CD14-positive monocyte (primary cell): ENCODE measurements at regions not wholly inside any gene's neighbourhood (a gene's known extent, or its start where the extent isn't known, plus 50 kb on each side); places are given as distances from the start of the nearest gene placed in this dataset.

Experiments
- DNase-seq, 3 donors: peaks; one replicate each; pipeline ENCODE4 v3.0.0-alpha.2; 2011 to 2022
- H2AFZ ChIP-seq: 2 replicates; pipeline ENCODE4 v1.6.0; 2012; ENCODE audit warnings: mild to moderate bottlenecking, low read depth, low read length, inconsistent platforms; ENCODE audit not compliant: insufficient read depth, poor library complexity, severe bottlenecking
- H3K27ac ChIP-seq, 2 donors: 1 replicate in 1 of 2; 2 replicates in 1 of 2; pipeline ENCODE4 v1.5.1; 2012 to 2013; ENCODE audit warnings: low read length in 2 of 2, control low read depth in 1 of 2, inconsistent platforms in 1 of 2, low read depth in 1 of 2, mild to moderate bottlenecking in 1 of 2
- H3K27me3 ChIP-seq, 2 donors: one replicate each; pipeline versions ENCODE4 v1.6.0 to v1.6.1; 2011 to 2013; ENCODE audit warnings: low read length in 2 of 2; ENCODE audit not compliant: control insufficient read depth in 2 of 2, insufficient read depth in 2 of 2
- H3K36me3 ChIP-seq, 2 donors: replicated peaks in 1 of 2; 1 replicate in 1 of 2; 2 replicates in 1 of 2; pipeline versions ENCODE4 v1.5.1 to v1.6.1; 2012 to 2013; ENCODE audit warnings: low read length in 2 of 2, control low read depth in 1 of 2, inconsistent platforms in 1 of 2, mild to moderate bottlenecking in 1 of 2; ENCODE audit not compliant: insufficient read depth in 2 of 2, control insufficient read depth in 1 of 2
- H3K4me1 ChIP-seq, 2 donors: 1 replicate in 1 of 2; 2 replicates in 1 of 2; pipeline versions ENCODE4 v1.5.1 to v1.6.1; 2012 to 2013; ENCODE audit warnings: low read length in 2 of 2, control low read depth in 1 of 2, inconsistent platforms in 1 of 2, mild to moderate bottlenecking in 1 of 2, moderate library complexity in 1 of 2; ENCODE audit not compliant: insufficient read depth in 2 of 2, control insufficient read depth in 1 of 2
- H3K4me2 ChIP-seq: replicated peaks from 2 replicates; pipeline ENCODE3; 2012; ENCODE audit warnings: low read length, moderate library complexity, mild to moderate bottlenecking; ENCODE audit not compliant: poor library complexity, severe bottlenecking; ENCODE audit errors: extremely low read depth
- H3K4me3 ChIP-seq, 3 experiments: fragments of 200-600 bp in 1 of 3; sonication (generic) in 1 of 3; replicated peaks in 1 of 3; 1 replicate in 2 of 3; 2 replicates in 1 of 3; pipeline ENCODE4 v1.5.1; 2011 to 2013; ENCODE audit warnings: low read length in 3 of 3, mild to moderate bottlenecking in 3 of 3, control low read depth in 2 of 3, low read depth in 2 of 3, inconsistent platforms in 1 of 3, moderate library complexity in 1 of 3
- H3K79me2 ChIP-seq: 2 replicates; pipeline ENCODE4 v1.6.0; 2012; ENCODE audit warnings: mild to moderate bottlenecking, control low read depth, inconsistent platforms, low read length, moderate library complexity; ENCODE audit not compliant: insufficient read depth
- H3K9ac ChIP-seq: 2 replicates; pipeline ENCODE4 v1.6.0; 2017; ENCODE audit warnings: low read length, mild to moderate bottlenecking; ENCODE audit not compliant: insufficient read depth, poor library complexity, severe bottlenecking
- H3K9me3 ChIP-seq, 2 donors: replicated peaks in 1 of 2; 1 replicate in 1 of 2; 2 replicates in 1 of 2; pipeline versions ENCODE4 v1.5.1 to v1.6.1; 2012 to 2013; ENCODE audit warnings: low read length in 2 of 2, control low read depth in 1 of 2; ENCODE audit not compliant: control insufficient read depth in 1 of 2, insufficient read depth in 1 of 2
- H4K20me1 ChIP-seq: 2 replicates; pipeline ENCODE4 v1.6.0; 2012; ENCODE audit warnings: mild to moderate bottlenecking, low read length, control low read depth, moderate library complexity; ENCODE audit not compliant: insufficient read depth
- H3K27ac Mint-ChIP-seq, 7 donors: one replicate each; pipeline ENCODE4 v1.8.0; 2020; ENCODE audit warnings: mild to moderate bottlenecking in 7 of 7, mixed read lengths in 7 of 7, moderate library complexity in 6 of 7, inconsistent platforms in 2 of 7
- H3K27me3 Mint-ChIP-seq, 3 donors: one replicate each; pipeline ENCODE4 v1.8.0; 2021 to 2022; ENCODE audit warnings: low read depth in 3 of 3, mild to moderate bottlenecking in 3 of 3, mixed read lengths in 3 of 3, moderate library complexity in 3 of 3, inconsistent platforms in 1 of 3
- H3K36me3 Mint-ChIP-seq, 2 donors: one replicate each; pipeline ENCODE4 v1.8.0; 2020; ENCODE audit warnings: mixed read lengths in 2 of 2, inconsistent platforms in 1 of 2, mild to moderate bottlenecking in 1 of 2
- H3K4me1 Mint-ChIP-seq: one replicate; pipeline ENCODE4 v1.8.0; 2020; ENCODE audit warnings: mild to moderate bottlenecking, mixed read lengths
- H3K4me3 Mint-ChIP-seq, 2 donors: one replicate each; pipeline ENCODE4 v1.8.0; 2020; ENCODE audit warnings: mild to moderate bottlenecking in 2 of 2, mixed read lengths in 2 of 2, moderate library complexity in 1 of 2
- H3K9me3 Mint-ChIP-seq, 7 donors: one replicate each; pipeline ENCODE4 v1.8.0; 2020 to 2022; ENCODE audit warnings: mixed read lengths in 7 of 7, mild to moderate bottlenecking in 6 of 7, moderate library complexity in 6 of 7, inconsistent platforms in 2 of 7
- CTCF ChIP-seq: fragments of 200-600 bp; IDR thresholded peaks from one replicate; pipeline ENCODE4 v1.8.0; 2022; ENCODE audit warnings: antibody characterized with exemption, mild to moderate bottlenecking
- WGBS: methylation state at CpG from one replicate; pipeline ENCODE4 v1.1.5; 2013; ENCODE audit warnings: missing lambda C conversion rate; ENCODE audit not compliant: insufficient coverage; 5-methylcytosine and 5-hydroxymethylcytosine counted together
- intact Hi-C, 2 donors: fragments of 100-400 bp; cut with micrococcal nuclease; formaldehyde crosslinking; loops; one replicate each; pipeline versions ENCODE4 v1.15.0 to v1.15.1; 2023

- H3K9ac ChIP-seq, result no peak overlapping the region
- Mint-ChIP-seq H3K27ac (no peak overlapping the region), H3K27me3 (peaks cover 1 to 4% (median 3%) of the 10 kb centered on the region in 3 donors), H3K36me3 (no peaks in the 10 kb centered on the region), H3K9me3 (peaks cover 2 to 19% (median 7%) of the 10 kb centered on the region in 7 donors), H3K4me3 (no peak overlapping the region), H3K4me1 (no peaks in the 10 kb centered on the region)
- H3K79me2 ChIP-seq, result no peaks in the 10 kb centered on the region
- no peak overlapping the region for H3K4me2 ChIP-seq
- H4K20me1 ChIP-seq, result no peaks in the 10 kb centered on the region
- no peak for DNase-seq
- WGBS, result 96% methylated on average over 4 of the region's 14 CpGs
- intact Hi-C loops, result no loop called here
- TF ChIP-seq CTCF, result no peak
- H3K4me3 ChIP-seq, result no peak overlapping the region
- no peaks in the 10 kb centered on the region for H3K27me3 ChIP-seq
- no peaks in the 10 kb centered on the region for H3K4me1 ChIP-seq
- H3K9me3 ChIP-seq, result peaks cover 3% of the 10 kb centered on the region in 2 donors
- no peak overlapping the region for H3K27ac ChIP-seq
- H3K36me3 ChIP-seq, result no peaks in the 10 kb centered on the region
- no peak overlapping the region for H2AFZ ChIP-seq
Measured at GRCh38 chr16:5917436-5918195, 820.0 kb upstream of the EEF2KMT start.

GRCh38 chr16:5916711-5917191 is 819.2 kb upstream of the EEF2KMT start:
- H3K27me3 ChIP-seq, result no peaks in the 10 kb centered on the region
- Mint-ChIP-seq H3K36me3 (no peaks in the 10 kb centered on the region), H3K27ac (peak overlapping the region in 1 of 7 donors; percentile 26), H3K27me3 (peaks cover 1 to 4% (median 3%) of the 10 kb centered on the region in 3 donors), H3K4me3 (no peak overlapping the region), H3K9me3 (peaks cover 2 to 18% (median 8%) of the 10 kb centered on the region in 7 donors), H3K4me1 (no peaks in the 10 kb centered on the region)
- H3K36me3 ChIP-seq, result no peaks in the 10 kb centered on the region
- DNase-seq, result no peak
- no peak overlapping the region for H3K4me3 ChIP-seq
- H4K20me1 ChIP-seq, result no peaks in the 10 kb centered on the region
- H3K27ac ChIP-seq, result no peak overlapping the region
- no peak overlapping the region for H3K4me2 ChIP-seq
- no peaks in the 10 kb centered on the region for H3K79me2 ChIP-seq
- no peak for TF ChIP-seq CTCF
- H2AFZ ChIP-seq, result no peak overlapping the region
- no peaks in the 10 kb centered on the region for H3K4me1 ChIP-seq
- intact Hi-C loops, result no loop called here
- H3K9ac ChIP-seq, result no peak overlapping the region
- peaks cover 3% of the 10 kb centered on the region in 2 donors for H3K9me3 ChIP-seq
- 22% methylated on average over 3 of the region's 11 CpGs for WGBS
